ENCODE measurements at regions not wholly inside any gene's neighbourhood (a gene's known extent, or its start where the extent isn't known, plus 50 kb on each side); places are given as distances from the start of the nearest gene placed in this dataset.

DNA sequence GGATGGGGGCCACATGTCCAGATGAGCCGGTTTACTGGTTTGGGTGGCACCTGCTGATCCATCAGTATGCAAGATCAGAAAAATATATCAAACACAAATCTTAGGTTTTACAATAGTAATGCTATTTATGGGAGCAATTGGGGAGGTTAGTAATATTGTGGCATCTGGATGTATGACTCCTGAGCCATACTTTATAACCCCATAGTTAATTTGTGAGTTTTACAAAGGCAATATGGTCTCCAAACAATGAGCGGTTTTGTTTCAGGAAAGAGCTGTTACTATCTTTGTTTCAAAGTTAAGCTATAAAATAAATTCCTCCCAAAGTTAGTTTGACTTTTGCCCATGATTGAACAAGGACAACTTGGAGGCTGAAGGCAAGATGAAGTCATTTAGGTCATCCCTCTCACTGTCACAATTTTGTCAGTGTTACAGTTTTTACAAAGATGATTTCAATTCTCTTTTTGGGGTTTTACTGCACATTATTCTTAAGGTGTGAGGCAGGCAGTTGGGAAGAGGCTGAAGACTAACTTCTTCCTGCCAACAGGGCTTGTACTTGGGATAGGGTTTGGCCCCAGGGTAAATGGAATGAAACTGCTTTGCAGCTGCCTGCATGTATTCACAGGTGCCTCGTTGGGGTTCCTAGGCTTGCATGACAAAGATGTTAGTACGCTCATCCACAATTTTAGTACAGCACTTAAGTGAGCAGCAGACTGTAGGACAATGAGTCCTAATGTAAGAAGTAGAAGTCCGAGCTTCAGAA is 296.6 kb upstream of the NDN start:
- POLR2A ChIA-PET, result no interaction called here

DNA sequence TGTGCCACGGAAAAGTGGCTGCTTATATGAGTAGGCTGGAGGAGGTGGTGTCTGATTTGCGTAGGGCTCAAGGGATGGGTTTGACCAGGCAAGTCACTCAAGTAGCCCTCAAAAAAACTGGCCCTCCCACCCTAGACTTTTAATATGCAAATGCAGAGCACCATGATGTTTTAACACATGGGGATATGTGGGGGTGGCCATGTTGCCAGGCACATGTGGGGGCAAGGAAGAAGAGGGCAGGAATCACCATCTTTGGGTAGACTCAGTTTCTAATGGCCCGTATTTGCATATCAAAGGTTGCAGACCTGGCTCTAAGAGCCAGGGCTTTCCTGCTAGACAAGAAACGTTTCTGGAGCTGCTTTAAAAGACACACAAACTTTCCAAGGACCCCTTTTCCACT is 307.2 kb upstream of the NDN start:
- H3K36me3 ChIP-seq (ENCODE audit: control insufficient read depth, insufficient read depth, low read length), result no peaks in the 10 kb centered on the region
- ChIA-PET CTCF (no interaction called here), POLR2A (no interaction called here)
- TF ChIP-seq, protein P1, sequence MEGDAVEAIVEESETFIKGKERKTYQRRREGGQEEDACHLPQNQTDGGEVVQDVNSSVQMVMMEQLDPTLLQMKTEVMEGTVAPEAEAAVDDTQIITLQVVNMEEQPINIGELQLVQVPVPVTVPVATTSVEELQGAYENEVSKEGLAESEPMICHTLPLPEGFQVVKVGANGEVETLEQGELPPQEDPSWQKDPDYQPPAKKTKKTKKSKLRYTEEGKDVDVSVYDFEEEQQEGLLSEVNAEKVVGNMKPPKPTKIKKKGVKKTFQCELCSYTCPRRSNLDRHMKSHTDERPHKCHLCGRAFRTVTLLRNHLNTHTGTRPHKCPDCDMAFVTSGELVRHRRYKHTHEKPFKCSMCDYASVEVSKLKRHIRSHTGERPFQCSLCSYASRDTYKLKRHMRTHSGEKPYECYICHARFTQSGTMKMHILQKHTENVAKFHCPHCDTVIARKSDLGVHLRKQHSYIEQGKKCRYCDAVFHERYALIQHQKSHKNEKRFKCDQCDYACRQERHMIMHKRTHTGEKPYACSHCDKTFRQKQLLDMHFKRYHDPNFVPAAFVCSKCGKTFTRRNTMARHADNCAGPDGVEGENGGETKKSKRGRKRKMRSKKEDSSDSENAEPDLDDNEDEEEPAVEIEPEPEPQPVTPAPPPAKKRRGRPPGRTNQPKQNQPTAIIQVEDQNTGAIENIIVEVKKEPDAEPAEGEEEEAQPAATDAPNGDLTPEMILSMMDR (IDR thresholded peaks at IDR 0.05; ENCODE audit: insufficient read depth, low read depth, low read length), result no peak
- H3K27me3 ChIP-seq (ENCODE audit: control insufficient read depth, insufficient read depth, low read length), result no peaks in the 10 kb centered on the region
- no peak overlapping the region for H3K4me3 ChIP-seq (ENCODE audit: low read depth, low read length)
- DNase-seq (ENCODE audit: low read depth), result no peak

More for the DNA sequence above, 296.6 kb upstream of the NDN start:
- H3K36me3 ChIP-seq (ENCODE audit: control insufficient read depth, insufficient read depth, low read length), result no peaks in the 10 kb centered on the region
- TF ChIP-seq, protein P1 (IDR thresholded peaks at IDR 0.05; ENCODE audit: insufficient read depth, low read depth, low read length), result no peak
- no peak overlapping the region for H3K4me3 ChIP-seq (ENCODE audit: low read depth, low read length)
- no peak for DNase-seq (ENCODE audit: low read depth)
- CTCF ChIA-PET, result interaction anchor here (0.6 kb wide), 1 partner anchor 280 kb away, joined by 3 read pairs; no protein-coding TSS in a partner anchor
- no peaks in the 10 kb centered on the region for H3K27me3 ChIP-seq (ENCODE audit: control insufficient read depth, insufficient read depth, low read length)

DNA sequence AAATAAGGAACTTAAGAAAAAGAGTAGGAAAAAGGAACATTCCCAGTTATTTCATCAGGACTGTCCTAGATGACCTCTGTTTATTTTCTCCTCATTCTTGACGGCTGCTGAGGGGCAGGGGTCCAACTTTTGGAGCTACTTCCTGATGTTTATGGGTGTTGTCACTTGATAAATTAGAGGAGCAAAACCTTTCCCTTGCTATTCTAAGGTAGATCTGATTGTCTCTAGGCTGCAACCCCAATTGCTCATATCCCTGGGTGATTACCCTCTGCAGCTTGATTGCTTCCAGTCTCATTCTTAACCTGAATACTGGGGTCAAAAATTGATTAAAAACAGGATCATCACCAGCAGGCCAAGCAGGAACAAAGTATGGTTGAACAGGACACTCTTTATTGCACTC is 311.0 kb upstream of the NDN start:
- ChIA-PET CTCF (no interaction called here), POLR2A (no interaction called here)
- DNase-seq (ENCODE audit: low read depth), result no peak
- TF ChIP-seq, protein P1 (IDR thresholded peaks at IDR 0.05; ENCODE audit: insufficient read depth, low read depth, low read length), result no peak
- Histone ChIP-seq H3K4me3 (ENCODE audit: low read depth, low read length) (no peak overlapping the region), H3K36me3 (ENCODE audit: control insufficient read depth, insufficient read depth, low read length) (no peaks in the 10 kb centered on the region), H3K27me3 (ENCODE audit: control insufficient read depth, insufficient read depth, low read length) (no peaks in the 10 kb centered on the region)

DNA sequence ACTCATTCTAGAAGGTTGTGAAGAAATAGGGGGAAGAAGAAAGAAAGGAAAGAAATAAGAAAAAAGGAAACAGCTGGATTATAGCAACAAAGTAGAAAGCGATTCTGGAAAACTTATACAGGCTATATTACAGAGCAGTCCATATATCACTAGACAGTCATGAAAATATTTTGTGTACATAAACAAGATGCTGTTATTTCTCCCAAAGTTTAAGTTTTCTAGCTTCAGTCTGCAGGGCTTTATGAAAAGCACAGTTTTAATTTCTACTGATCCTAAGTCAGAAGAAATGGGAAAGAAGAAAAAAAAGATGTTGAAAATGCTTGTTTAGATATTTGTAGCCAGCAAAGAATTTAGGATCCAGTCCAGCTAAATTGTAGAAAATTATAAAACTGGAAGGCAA is 321.4 kb upstream of the NDN start:
- no peak overlapping the region for H3K4me3 ChIP-seq (ENCODE audit: low read depth, low read length)
- no peak for DNase-seq (ENCODE audit: low read depth)
- no peaks in the 10 kb centered on the region for H3K27me3 ChIP-seq (ENCODE audit: control insufficient read depth, insufficient read depth, low read length)
- CTCF ChIA-PET, result no interaction called here
- no peaks in the 10 kb centered on the region for H3K36me3 ChIP-seq (ENCODE audit: control insufficient read depth, insufficient read depth, low read length)
- TF ChIP-seq, protein P1 (IDR thresholded peaks at IDR 0.05; ENCODE audit: insufficient read depth, low read depth, low read length), result no peak
- POLR2A ChIA-PET, result no interaction called here

DNA sequence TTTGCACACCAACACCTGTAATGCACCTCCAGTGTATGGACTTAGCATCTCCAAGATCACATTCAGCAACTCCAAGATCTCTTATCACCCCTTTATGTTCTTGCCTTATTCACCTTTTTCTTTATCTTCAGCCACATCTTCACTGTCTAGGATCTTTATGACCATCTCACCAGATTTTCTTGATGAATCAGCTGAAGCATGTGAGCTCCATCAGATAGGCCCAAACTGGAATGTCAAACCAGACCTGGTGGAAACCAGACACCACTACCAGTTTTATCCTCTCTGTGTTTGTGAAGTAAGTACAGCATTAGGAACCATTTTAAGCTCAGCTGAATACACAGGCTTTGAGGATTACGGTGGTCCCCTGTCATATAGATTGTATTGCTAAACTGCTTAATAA is 330.4 kb upstream of the NDN start:
- TF ChIP-seq, protein P1 (IDR thresholded peaks at IDR 0.05; ENCODE audit: insufficient read depth, low read depth, low read length), result no peak
- H3K27me3 ChIP-seq (ENCODE audit: control insufficient read depth, insufficient read depth, low read length), result no peaks in the 10 kb centered on the region
- CTCF ChIA-PET, result no interaction called here
- no peak overlapping the region for H3K4me3 ChIP-seq (ENCODE audit: low read depth, low read length)
- POLR2A ChIA-PET, result no interaction called here
- no peaks in the 10 kb centered on the region for H3K36me3 ChIP-seq (ENCODE audit: control insufficient read depth, insufficient read depth, low read length)
- no peak for DNase-seq (ENCODE audit: low read depth)
